GM23338 (cell line): ENCODE measurements at regions not wholly inside any gene's neighbourhood (a gene's known extent, or its start where the extent isn't known, plus 50 kb on each side); places are given as distances from the start of the nearest gene placed in this dataset.

Source experiments
- ATAC-seq: fragments of 200-7000 bp; cut with Tn5 transposase; 3 replicates; pipeline ENCODE4 v1.9.1; 2020
- DNase-seq: peaks from one replicate; pipeline ENCODE4 v3.0.0-alpha.2; 2015; ENCODE audit warnings: low spot score
- H2AFZ ChIP-seq: fragments of 200-600 bp; sonication (generic); 2 replicates; pipeline ENCODE4 v1.8.0; 2016; ENCODE audit warnings: antibody characterized with exemption, mild to moderate bottlenecking, moderate library complexity
- H3F3A ChIP-seq: fragments of 200-600 bp; sonication (generic); replicated peaks from 2 replicates; pipeline ENCODE4 v1.8.0; 2017; ENCODE audit warnings: antibody characterized with exemption, mixed run types, low read depth
- H3K27ac ChIP-seq: fragments of 200-600 bp; sonication (generic); 2 replicates; pipeline ENCODE4 v1.6.1; 2016; ENCODE audit warnings: low read depth
- H3K27me3 ChIP-seq: fragments of 200-600 bp; sonication (generic); 2 replicates; pipeline ENCODE4 v1.8.0; 2016; ENCODE audit warnings: mild to moderate bottlenecking, mixed run types, moderate library complexity; ENCODE audit not compliant: insufficient read depth
- H3K36me3 ChIP-seq: fragments of 200-600 bp; sonication (generic); 2 replicates; pipeline ENCODE4 v1.8.0; 2016; ENCODE audit warnings: mild to moderate bottlenecking; ENCODE audit not compliant: insufficient read depth
- H3K4me1 ChIP-seq: fragments of 200-600 bp; sonication (generic); 2 replicates; pipeline ENCODE4 v1.8.0; 2016; ENCODE audit warnings: mild to moderate bottlenecking, moderate library complexity; ENCODE audit not compliant: insufficient read depth
- H3K4me2 ChIP-seq: fragments of 200-600 bp; sonication (generic); 2 replicates; pipeline ENCODE4 v1.7.1; 2017; ENCODE audit warnings: mixed run types
- H3K4me3 ChIP-seq: fragments of 200-600 bp; sonication (generic); 2 replicates; pipeline ENCODE4 v1.6.1; 2016; ENCODE audit warnings: mixed run types
- H3K79me2 ChIP-seq: fragments of 200-600 bp; sonication (generic); replicated peaks from 2 replicates; pipeline ENCODE4 v1.8.0; 2017; ENCODE audit warnings: mild to moderate bottlenecking; ENCODE audit not compliant: insufficient read depth
- H3K9me2 ChIP-seq: fragments of 200-600 bp; sonication (generic); 2 replicates; pipeline ENCODE4 v1.8.0; 2017; ENCODE audit not compliant: insufficient read depth
- H4K20me1 ChIP-seq: fragments of 200-600 bp; sonication (generic); replicated peaks from 2 replicates; pipeline ENCODE4 v1.8.0; 2017; ENCODE audit warnings: mild to moderate bottlenecking; ENCODE audit not compliant: insufficient read depth
- H3K27ac Mint-ChIP-seq: 2 replicates; pipeline ENCODE4 v1.8.0; 2020; ENCODE audit warnings: inconsistent platforms, mild to moderate bottlenecking, moderate library complexity, mixed read lengths
- H3K27me3 Mint-ChIP-seq: 3 replicates; pipeline ENCODE4 v1.8.0; 2022; ENCODE audit warnings: low read depth, mild to moderate bottlenecking, moderate library complexity, mixed read lengths, inconsistent platforms; ENCODE audit not compliant: insufficient read depth, poor library complexity
- H3K36me3 Mint-ChIP-seq: 3 replicates; pipeline ENCODE4 v1.8.0; 2021; ENCODE audit warnings: low read depth, mild to moderate bottlenecking, inconsistent platforms, moderate library complexity, mixed read lengths
- H3K4me1 Mint-ChIP-seq: 3 replicates; pipeline ENCODE4 v1.8.0; 2020; ENCODE audit warnings: mild to moderate bottlenecking, inconsistent platforms, mixed read lengths
- H3K4me3 Mint-ChIP-seq: 3 replicates; pipeline ENCODE4 v1.8.0; 2021; ENCODE audit warnings: moderate library complexity, mild to moderate bottlenecking, inconsistent platforms, mixed read lengths
- H3K9me3 Mint-ChIP-seq: 3 replicates; pipeline ENCODE4 v1.8.0; 2020; ENCODE audit warnings: moderate library complexity, mild to moderate bottlenecking, inconsistent platforms, mixed read lengths
- CREB1 ChIP-seq: fragments of 250-450 bp; sonication (Bioruptor Pico); IDR thresholded peaks from 2 replicates; pipeline ENCODE4 v1.5.0; 2020; ENCODE audit warnings: low read depth, mild to moderate bottlenecking, moderate library complexity
- CTCF ChIP-seq, 2 experiments: fragments of 200-600 bp in 1 of 2; sonication (generic) in 1 of 2; conservative IDR thresholded peaks; 2 replicates each; pipeline versions ENCODE4 v1.5.1 to v1.6.1; 2016 to 2017; ENCODE audit warnings: antibody characterized with exemption in 2 of 2, low read depth in 2 of 2, mild to moderate bottlenecking in 2 of 2, moderate library complexity in 1 of 2
- ETS1 ChIP-seq: IDR thresholded peaks from 2 replicates; pipeline ENCODE4 v1.6.1; 2016; ENCODE audit warnings: antibody characterized with exemption
- EZH2 ChIP-seq: fragments of 200-600 bp; sonication (generic); IDR thresholded peaks from one replicate; pipeline ENCODE4 v1.8.0; 2017; ENCODE audit warnings: antibody characterized with exemption, mild to moderate bottlenecking, low read depth; ENCODE audit not compliant: unreplicated experiment
- EZH2phosphoT487 ChIP-seq: fragments of 200-600 bp; sonication (generic); IDR thresholded peaks from one replicate; pipeline ENCODE4 v1.8.1; 2018; ENCODE audit warnings: antibody characterized with exemption; ENCODE audit not compliant: unreplicated experiment
- JUNB ChIP-seq: IDR thresholded peaks from one replicate; pipeline ENCODE4 v1.6.1; 2016; ENCODE audit warnings: antibody characterized with exemption; ENCODE audit not compliant: unreplicated experiment
- NANOG ChIP-seq: IDR thresholded peaks from 2 replicates; pipeline ENCODE4 v1.6.1; 2016; ENCODE audit warnings: antibody characterized with exemption, borderline replicate concordance
- POLR2AphosphoS5 ChIP-seq: IDR thresholded peaks from 2 replicates; pipeline ENCODE4 v1.6.1; 2016; ENCODE audit warnings: antibody characterized with exemption, low read depth
- REST ChIP-seq: IDR thresholded peaks from one replicate; pipeline ENCODE4 v1.6.1; 2018; ENCODE audit warnings: antibody characterized with exemption; ENCODE audit not compliant: unreplicated experiment
- STAT1 ChIP-seq: IDR thresholded peaks from one replicate; pipeline ENCODE4 v1.6.1; 2016; ENCODE audit warnings: antibody characterized with exemption; ENCODE audit not compliant: unreplicated experiment
- ZNF114 ChIP-seq: fragments of 250-450 bp; sonication (Bioruptor Pico); IDR thresholded peaks from 2 replicates; pipeline ENCODE4 v1.5.0; 2020; ENCODE audit warnings: mild to moderate bottlenecking, moderate library complexity
- ZNF331 ChIP-seq: fragments of 250-450 bp; sonication (Bioruptor Pico); IDR thresholded peaks from 2 replicates; pipeline ENCODE4 v1.5.0; 2020; ENCODE audit warnings: low read depth, mild to moderate bottlenecking, moderate library complexity
- ZNF462 ChIP-seq: fragments of 250-450 bp; sonication (Bioruptor Pico); IDR thresholded peaks from 2 replicates; pipeline ENCODE4 v1.5.0; 2020; ENCODE audit warnings: mild to moderate bottlenecking, moderate library complexity

- H3K27me3 ChIP-seq = no peaks in the 10 kb centered on the region
- Mint-ChIP-seq H3K27ac (no peak overlapping the region), H3K36me3 (peaks cover 20% of the 10 kb centered on the region), H3K4me1 (no peaks in the 10 kb centered on the region; the same call in 2 of the 3 replicates), H3K27me3 (peaks cover 2% of the 10 kb centered on the region), H3K4me3 (no peak overlapping the region), H3K9me3 (peaks cover 40% of the 10 kb centered on the region)
- H3K27ac ChIP-seq = no peak overlapping the region
- no peaks in the 10 kb centered on the region for H3K4me1 ChIP-seq
- DNase-seq (no peak), ATAC-seq (no peak)
- H4K20me1 ChIP-seq = no peaks in the 10 kb centered on the region
- H3K4me3 ChIP-seq = no peak overlapping the region
- TF ChIP-seq CREB1 (CRISPR knock-in tag) (no peak), CTCF (conservative IDR thresholded peaks at IDR 0.05; ENCODE audit: low read depth in 2 of 2) (no peak), STAT1 (no peak), JUNB (no peak), EZH2phosphoT487 (no peak), NANOG (no peak), POLR2AphosphoS5 (no peak), ZNF114 (CRISPR knock-in tag) (no peak), ZNF462 (CRISPR knock-in tag) (no peak), ZNF331 (CRISPR knock-in tag) (no peak), ETS1 (no peak), EZH2 (no peak), REST (no peak)
- peaks cover 3% of the 10 kb centered on the region; the same call in 1 of the 2 replicates for H3K9me2 ChIP-seq
- H3F3A ChIP-seq = no peaks in the 10 kb centered on the region
- H3K36me3 ChIP-seq = peaks cover 2% of the 10 kb centered on the region
- no peak overlapping the region for H3K4me2 ChIP-seq
- H2AFZ ChIP-seq = no peak overlapping the region
- no peaks in the 10 kb centered on the region for H3K79me2 ChIP-seq
Measured at GRCh38 chr13:49858178-49858856, 65.8 kb upstream of the KPNA3 start.
